Loucy (cell line): ENCODE measurements at regions not wholly inside any gene's neighbourhood (a gene's known extent, or its start where the extent isn't known, plus 50 kb on each side); places are given as distances from the start of the nearest gene placed in this dataset.

Source experiments
- EZH2phosphoT487 ChIP-seq: fragments of 200-600 bp; IDR thresholded peaks from 2 replicates; pipeline ENCODE4 v1.6.1; 2018; ENCODE audit warnings: antibody characterized with exemption, mild to moderate bottlenecking, moderate library complexity, borderline replicate concordance
- TF ChIP-seq, protein P1 (sequence below): fragments of 200-600 bp; sonication (generic); conservative IDR thresholded peaks from 2 replicates; pipeline ENCODE4 v1.5.1; 2014; ENCODE audit warnings: mild to moderate bottlenecking, antibody characterized with exemption, low read length

DNA sequence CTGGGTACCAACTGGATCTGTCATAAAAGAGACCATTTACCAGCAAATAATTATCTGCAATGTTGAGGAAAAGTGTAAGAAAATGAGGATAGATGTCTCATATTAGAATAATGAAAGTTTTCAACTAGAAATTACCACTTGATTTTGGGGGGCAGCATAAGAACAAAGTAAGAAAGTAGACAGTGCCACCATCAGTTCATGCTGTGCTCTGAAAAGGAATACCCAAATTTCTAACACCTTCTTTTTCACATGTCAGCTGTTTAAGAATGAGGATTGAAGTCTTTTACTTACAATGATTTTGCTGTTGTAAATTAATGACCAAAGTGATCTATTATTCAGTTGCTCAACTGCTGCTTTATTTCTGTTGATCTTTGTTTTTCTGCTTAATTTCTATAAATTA is 578.3 kb downstream of the ETV1 start:
- TF ChIP-seq, protein P1, sequence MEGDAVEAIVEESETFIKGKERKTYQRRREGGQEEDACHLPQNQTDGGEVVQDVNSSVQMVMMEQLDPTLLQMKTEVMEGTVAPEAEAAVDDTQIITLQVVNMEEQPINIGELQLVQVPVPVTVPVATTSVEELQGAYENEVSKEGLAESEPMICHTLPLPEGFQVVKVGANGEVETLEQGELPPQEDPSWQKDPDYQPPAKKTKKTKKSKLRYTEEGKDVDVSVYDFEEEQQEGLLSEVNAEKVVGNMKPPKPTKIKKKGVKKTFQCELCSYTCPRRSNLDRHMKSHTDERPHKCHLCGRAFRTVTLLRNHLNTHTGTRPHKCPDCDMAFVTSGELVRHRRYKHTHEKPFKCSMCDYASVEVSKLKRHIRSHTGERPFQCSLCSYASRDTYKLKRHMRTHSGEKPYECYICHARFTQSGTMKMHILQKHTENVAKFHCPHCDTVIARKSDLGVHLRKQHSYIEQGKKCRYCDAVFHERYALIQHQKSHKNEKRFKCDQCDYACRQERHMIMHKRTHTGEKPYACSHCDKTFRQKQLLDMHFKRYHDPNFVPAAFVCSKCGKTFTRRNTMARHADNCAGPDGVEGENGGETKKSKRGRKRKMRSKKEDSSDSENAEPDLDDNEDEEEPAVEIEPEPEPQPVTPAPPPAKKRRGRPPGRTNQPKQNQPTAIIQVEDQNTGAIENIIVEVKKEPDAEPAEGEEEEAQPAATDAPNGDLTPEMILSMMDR: no peak; the same call in 1 of the 2 replicates
- TF ChIP-seq EZH2phosphoT487: no peak
